K562 (cell line): ENCODE measurements at regions not wholly inside any gene's neighbourhood (a gene's known extent, or its start where the extent isn't known, plus 50 kb on each side); places are given as distances from the start of the nearest gene placed in this dataset.

Source experiments
- CREB5 ChIP-seq: fragments of 250-450 bp; sonication (Bioruptor Pico); IDR thresholded peaks from 2 replicates; pipeline ENCODE4 v1.5.0; 2020; ENCODE audit warnings: mild to moderate bottlenecking
- SMAD3 ChIP-seq: fragments of 450-650 bp; formaldehyde crosslinking; conservative IDR thresholded peaks from 2 replicates; pipeline ENCODE4 v1.4.0; 2020; ENCODE audit warnings: mild to moderate bottlenecking
- SRF ChIP-seq, 2 experiments: fragments of 250-450, 450-650 bp in 1 of 2; sonication (Bioruptor Pico) in 1 of 2; sonication (generic) in 1 of 2; formaldehyde crosslinking; IDR thresholded peaks; 2 replicates each; pipeline versions ENCODE4 v1.5.0 to v1.5.1; 2020 to 2022; ENCODE audit warnings: mild to moderate bottlenecking in 1 of 2, missing genetic modification reagents in 1 of 2
- ZNF274 ChIP-seq: IDR thresholded peaks from 2 replicates; pipeline ENCODE4 v1.6.1; 2011; ENCODE audit warnings: low read depth, mild to moderate bottlenecking, low read length, moderate library complexity, borderline replicate concordance
- TF ChIP-seq, protein P1 (sequence below), 3 experiments: IDR thresholded peaks in 2 of 3; conservative IDR thresholded peaks in 1 of 3; 2 replicates each; pipeline ENCODE4 v1.5.1; 2011 to 2012; ENCODE audit warnings: low read length in 3 of 3, mild to moderate bottlenecking in 3 of 3, control low read depth in 2 of 3, improper control_type of control experiment in 1 of 3, inconsistent platforms in 1 of 3, low read depth in 1 of 3, mixed read lengths in 1 of 3, moderate library complexity in 1 of 3; ENCODE audit not compliant: insufficient read depth in 2 of 3

DNA sequence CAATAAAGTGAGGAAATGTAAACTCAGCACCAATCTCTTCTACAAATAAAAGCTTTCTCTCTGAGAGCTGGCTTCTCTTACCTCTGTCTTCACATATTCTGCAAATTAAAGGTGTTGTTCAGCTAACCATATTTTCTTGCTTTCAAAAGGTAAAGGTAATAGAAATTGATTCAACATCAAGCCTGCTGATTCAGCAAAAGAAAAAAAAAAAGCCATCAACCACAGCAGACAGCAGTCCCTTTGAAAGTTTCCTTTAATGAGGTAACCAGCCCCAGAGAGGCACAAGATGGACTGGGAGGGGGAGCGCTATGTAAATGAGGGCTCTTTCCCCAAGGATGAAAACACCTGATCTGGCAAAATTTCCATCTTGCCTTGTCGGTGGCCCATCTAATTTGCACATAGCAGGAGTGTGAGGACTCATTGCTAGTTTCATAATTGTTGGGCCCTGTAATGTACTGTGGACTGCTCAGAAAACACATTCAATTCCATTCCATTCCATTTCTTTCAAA is 154.9 kb upstream of the SOX11 start:
- TF ChIP-seq, protein P1, sequence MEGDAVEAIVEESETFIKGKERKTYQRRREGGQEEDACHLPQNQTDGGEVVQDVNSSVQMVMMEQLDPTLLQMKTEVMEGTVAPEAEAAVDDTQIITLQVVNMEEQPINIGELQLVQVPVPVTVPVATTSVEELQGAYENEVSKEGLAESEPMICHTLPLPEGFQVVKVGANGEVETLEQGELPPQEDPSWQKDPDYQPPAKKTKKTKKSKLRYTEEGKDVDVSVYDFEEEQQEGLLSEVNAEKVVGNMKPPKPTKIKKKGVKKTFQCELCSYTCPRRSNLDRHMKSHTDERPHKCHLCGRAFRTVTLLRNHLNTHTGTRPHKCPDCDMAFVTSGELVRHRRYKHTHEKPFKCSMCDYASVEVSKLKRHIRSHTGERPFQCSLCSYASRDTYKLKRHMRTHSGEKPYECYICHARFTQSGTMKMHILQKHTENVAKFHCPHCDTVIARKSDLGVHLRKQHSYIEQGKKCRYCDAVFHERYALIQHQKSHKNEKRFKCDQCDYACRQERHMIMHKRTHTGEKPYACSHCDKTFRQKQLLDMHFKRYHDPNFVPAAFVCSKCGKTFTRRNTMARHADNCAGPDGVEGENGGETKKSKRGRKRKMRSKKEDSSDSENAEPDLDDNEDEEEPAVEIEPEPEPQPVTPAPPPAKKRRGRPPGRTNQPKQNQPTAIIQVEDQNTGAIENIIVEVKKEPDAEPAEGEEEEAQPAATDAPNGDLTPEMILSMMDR (IDR thresholded peaks at IDR 0.05 in 2 of 3, conservative IDR thresholded peaks at IDR 0.05 in 1 of 3; ENCODE audit: insufficient read depth in 2 of 3, low read depth in 1 of 3, low read length in 3 of 3) = no peak
- TF ChIP-seq ZNF274 (no peak), SRF (CRISPR knock-in tag; IDR thresholded peaks at IDR 0.05) (no peak), SMAD3 (CRISPR knock-in tag) (no peak), CREB5 (CRISPR knock-in tag) (no peak)
